Lower lobe of right lung (tissue), 2 donors: ENCODE measurements at regions not wholly inside any gene's neighbourhood (a gene's known extent, or its start where the extent isn't known, plus 50 kb on each side); places are given as distances from the start of the nearest gene placed in this dataset.

Experiments
- ATAC-seq, 2 donors: fragments of 200-7000 bp; cut with Tn5 transposase; one replicate each; pipeline ENCODE4 v1.9.1; 2020 to 2022; ENCODE audit warnings: mild to moderate bottlenecking in 2 of 2, moderate library complexity in 2 of 2
- DNase-seq: peaks from one replicate; pipeline ENCODE4 v3.0.0-alpha.2; 2020
- H3K27ac ChIP-seq: fragments of 200-600 bp; one replicate; pipeline ENCODE4 v1.8.0; 2022
- H3K27me3 ChIP-seq: fragments of 200-600 bp; one replicate; pipeline ENCODE4 v1.8.0; 2022; ENCODE audit warnings: low read depth
- H3K36me3 ChIP-seq: fragments of 200-600 bp; one replicate; pipeline ENCODE4 v1.8.0; 2022; ENCODE audit warnings: mild to moderate bottlenecking
- H3K4me1 ChIP-seq: fragments of 200-600 bp; one replicate; pipeline ENCODE4 v1.8.0; 2022
- H3K4me3 ChIP-seq: fragments of 200-600 bp; one replicate; pipeline ENCODE4 v1.8.0; 2022; ENCODE audit warnings: mild to moderate bottlenecking
- H3K9me3 ChIP-seq: fragments of 200-600 bp; one replicate; pipeline ENCODE4 v1.8.0; 2022
- CTCF ChIP-seq: fragments of 200-600 bp; IDR thresholded peaks from one replicate; pipeline ENCODE4 v1.8.0; 2022; ENCODE audit warnings: antibody characterized with exemption, mild to moderate bottlenecking
- intact Hi-C: fragments of 100-400 bp; cut with DNase I; formaldehyde crosslinking; loops from one replicate; pipeline ENCODE4 v1.11.0; 2022
- donor health status: DM: no; HTN: yes; CAD: no; lungs with severe emphysema.

- H3K4me3 ChIP-seq, result no peak overlapping the region
- no peak for DNase-seq
- H3K27me3 ChIP-seq, result no peaks in the 10 kb centered on the region
- no peak for ATAC-seq
- no peak overlapping the region for H3K27ac ChIP-seq
- no peaks in the 10 kb centered on the region for H3K36me3 ChIP-seq
- no peak for TF ChIP-seq CTCF
- no peaks in the 10 kb centered on the region for H3K9me3 ChIP-seq
- intact Hi-C loops, result no loop called here
- H3K4me1 ChIP-seq, result no peaks in the 10 kb centered on the region
These were observed 683.1 kb downstream of the LTN1 start for GRCh38 chr21:28309596-28309995.

DNA sequence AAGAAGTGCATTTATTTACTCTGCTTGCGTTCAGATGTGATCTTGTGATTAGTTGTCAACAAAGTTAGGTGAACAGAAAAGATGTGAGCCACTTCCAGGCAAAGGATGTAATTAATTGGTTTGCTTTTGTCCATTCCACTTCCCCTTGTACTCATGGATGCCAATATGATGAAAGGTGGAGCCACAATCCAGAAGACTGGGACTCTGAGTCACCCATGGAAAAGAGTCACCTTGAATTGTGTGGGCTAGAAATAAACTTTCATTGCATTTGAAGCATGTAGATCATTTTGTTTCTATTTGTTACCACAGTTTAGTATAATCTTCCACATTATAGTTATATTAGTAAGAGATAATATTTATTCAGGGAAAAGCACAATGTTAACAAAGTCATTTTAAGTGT lies 684.2 kb downstream of the LTN1 start:
- no peaks in the 10 kb centered on the region for H3K36me3 ChIP-seq
- H3K4me1 ChIP-seq, result no peaks in the 10 kb centered on the region
- ATAC-seq (no peak), DNase-seq (no peak)
- no peaks in the 10 kb centered on the region for H3K9me3 ChIP-seq
- H3K27ac ChIP-seq, result no peak overlapping the region
- intact Hi-C loops, result no loop called here
- no peaks in the 10 kb centered on the region for H3K27me3 ChIP-seq
- no peak for TF ChIP-seq CTCF
- no peak overlapping the region for H3K4me3 ChIP-seq

DNA sequence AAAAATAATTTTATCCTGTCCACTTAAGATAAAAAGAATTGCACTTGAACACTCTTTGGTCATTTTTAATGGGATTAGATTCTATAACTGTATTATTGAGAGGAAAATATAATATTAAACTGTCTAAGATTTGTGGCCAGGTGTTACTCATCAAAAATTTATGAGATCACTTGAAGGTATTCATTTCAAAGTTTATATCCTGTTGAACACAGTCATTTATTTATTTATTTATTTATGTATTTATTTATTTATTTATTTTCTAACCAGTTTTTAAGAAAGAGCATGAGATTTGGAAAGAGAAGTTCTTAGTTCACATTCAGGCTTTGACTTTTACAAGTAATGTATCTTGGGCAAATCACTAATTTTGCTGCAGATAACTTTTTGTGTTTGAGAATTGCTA lies 692.7 kb downstream of the LTN1 start:
- ATAC-seq (no peak), DNase-seq (no peak)
- Histone ChIP-seq H3K9me3 (no peaks in the 10 kb centered on the region), H3K4me3 (no peak overlapping the region), H3K27me3 (no peaks in the 10 kb centered on the region), H3K36me3 (no peaks in the 10 kb centered on the region), H3K27ac (no peak overlapping the region), H3K4me1 (no peaks in the 10 kb centered on the region)
- intact Hi-C loops, result no loop called here
- TF ChIP-seq CTCF, result no peak

DNA sequence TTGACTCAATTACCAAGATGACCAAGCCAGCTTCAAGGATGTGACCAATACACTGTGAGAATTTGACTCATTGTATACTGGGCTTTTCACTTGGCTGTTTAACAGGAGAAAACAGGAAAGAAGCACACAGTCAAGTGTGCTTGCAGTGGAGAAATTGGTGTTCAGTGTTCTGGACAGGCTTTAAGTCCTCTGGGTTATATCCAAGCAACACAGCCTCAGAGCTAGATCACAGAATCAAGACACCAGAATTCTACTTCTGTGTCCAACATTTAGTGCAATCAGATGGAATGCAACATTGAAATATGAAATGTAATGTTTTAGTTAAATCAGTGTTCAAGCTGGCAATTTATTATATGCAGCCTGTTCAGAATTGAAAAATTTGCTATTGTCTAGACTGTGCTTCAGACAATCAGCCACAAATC lies 694.4 kb downstream of the LTN1 start:
- H3K27me3 ChIP-seq, result no peaks in the 10 kb centered on the region
- ATAC-seq (no peak), DNase-seq (no peak)
- TF ChIP-seq CTCF, result no peak
- intact Hi-C loops, result no loop called here
- no peak overlapping the region for H3K27ac ChIP-seq
- H3K4me1 ChIP-seq, result no peaks in the 10 kb centered on the region
- no peaks in the 10 kb centered on the region for H3K9me3 ChIP-seq
- H3K4me3 ChIP-seq, result no peak overlapping the region
- H3K36me3 ChIP-seq, result no peaks in the 10 kb centered on the region

DNA sequence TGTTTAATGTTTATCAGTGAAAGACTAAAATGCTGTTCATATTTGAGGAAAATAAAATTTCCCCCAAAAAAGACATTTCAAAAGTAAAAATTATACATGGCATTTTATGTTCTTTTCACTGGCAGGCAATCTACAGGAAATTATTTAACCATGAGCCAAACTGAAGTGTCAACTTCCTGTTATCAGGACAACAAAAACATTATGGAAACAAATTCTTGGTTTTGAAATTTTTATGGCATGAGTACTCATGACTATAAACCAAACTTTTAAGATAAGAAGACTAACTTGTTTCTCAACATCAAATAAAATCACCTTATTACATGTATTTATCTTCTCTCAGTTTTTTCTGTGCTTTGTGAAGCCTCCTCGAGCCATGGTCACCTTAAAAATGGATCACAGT lies 698.6 kb downstream of the LTN1 start:
- no peaks in the 10 kb centered on the region for H3K36me3 ChIP-seq
- intact Hi-C loops, result no loop called here
- H3K4me1 ChIP-seq, result no peaks in the 10 kb centered on the region
- no peak for DNase-seq
- no peaks in the 10 kb centered on the region for H3K27me3 ChIP-seq
- H3K27ac ChIP-seq, result no peak overlapping the region
- no peak for TF ChIP-seq CTCF
- H3K4me3 ChIP-seq, result no peak overlapping the region
- H3K9me3 ChIP-seq, result peaks cover 6% of the 10 kb centered on the region
- no peak for ATAC-seq
